SU-DHL-6 (cell line): ENCODE measurements at regions not wholly inside any gene's neighbourhood (a gene's known extent, or its start where the extent isn't known, plus 50 kb on each side); places are given as distances from the start of the nearest gene placed in this dataset.
"Not testable (repeated sequence)": the region's sequence is repeated elsewhere in the genome, so short reads cannot be mapped to it uniquely, and the experiment has no call there.

Experiments
- H2AFZ ChIP-seq: fragments of 200-600 bp; sonication (generic); 2 replicates; pipeline ENCODE4 v1.6.1; 2014; ENCODE audit warnings: low read depth, mild to moderate bottlenecking, moderate library complexity, mixed read lengths, antibody characterized with exemption, low read length; ENCODE audit not compliant: severe bottlenecking
- H3F3A ChIP-seq: fragments of 200-600 bp; shearing (Covaris generic); 2 replicates; pipeline ENCODE4 v1.6.0; 2016; ENCODE audit warnings: antibody characterized with exemption, mild to moderate bottlenecking; ENCODE audit not compliant: insufficient read depth
- H3K27ac ChIP-seq: fragments of 200-600 bp; sonication (generic); 2 replicates; pipeline ENCODE4 v1.5.1; 2016; ENCODE audit warnings: low read depth, mild to moderate bottlenecking, low read length, moderate library complexity, mixed read lengths
- H3K27me3 ChIP-seq: fragments of 200-600 bp; sonication (generic), shearing (Covaris generic); 2 replicates; pipeline ENCODE4 v1.6.0; 2014; ENCODE audit warnings: mild to moderate bottlenecking, low read length
- H3K36me3 ChIP-seq: fragments of 200-600 bp; sonication (generic); 2 replicates; pipeline ENCODE4 v1.6.1; 2014; ENCODE audit warnings: mild to moderate bottlenecking, low read length, mixed read lengths
- H3K4me2 ChIP-seq: fragments of 300-600, 200-600 bp; shearing (Covaris generic), sonication (generic); 2 replicates; pipeline ENCODE4 v1.6.0; 2014; ENCODE audit warnings: low read length, low read depth, mild to moderate bottlenecking; ENCODE audit not compliant: poor library complexity, severe bottlenecking
- H3K4me3 ChIP-seq: fragments of 200-600 bp; sonication (generic); 2 replicates; pipeline ENCODE4 v1.5.1; 2014; ENCODE audit warnings: antibody characterized with exemption, low read length, mild to moderate bottlenecking, mixed read lengths; ENCODE audit not compliant: insufficient read depth, poor library complexity, severe bottlenecking
- H3K79me2 ChIP-seq: fragments of 200-600 bp; sonication (generic); 2 replicates; pipeline ENCODE4 v1.6.1; 2014; ENCODE audit warnings: mild to moderate bottlenecking, low read length, moderate library complexity; ENCODE audit not compliant: insufficient read depth
- H3K9ac ChIP-seq: fragments of 200-600 bp; sonication (generic); 2 replicates; pipeline ENCODE4 v1.7.0; 2014; ENCODE audit warnings: mild to moderate bottlenecking, low read length
- H3K9me2 ChIP-seq: fragments of 200-600 bp; sonication (generic); replicated peaks from 2 replicates; pipeline ENCODE4 v1.6.1; 2014; ENCODE audit warnings: low read length; ENCODE audit not compliant: insufficient read depth
- H3K9me3 ChIP-seq: fragments of 200-600 bp; sonication (generic); 2 replicates; pipeline ENCODE4 v1.6.1; 2014; ENCODE audit warnings: low read length, mixed read lengths; ENCODE audit not compliant: insufficient read depth
- H4K20me1 ChIP-seq: fragments of 200-600 bp; sonication (generic); 2 replicates; pipeline ENCODE4 v1.6.1; 2014; ENCODE audit warnings: low read depth, mild to moderate bottlenecking, antibody characterized with exemption, low read length, moderate library complexity, mixed read lengths
- CTCF ChIP-seq: fragments of 200-600 bp; sonication (generic); IDR thresholded peaks from one replicate; pipeline ENCODE4 v1.5.1; 2017; ENCODE audit warnings: antibody characterized with exemption, mild to moderate bottlenecking, low read length, moderate library complexity; ENCODE audit not compliant: insufficient read depth, poor library complexity, severe bottlenecking
- EZH2phosphoT487 ChIP-seq: fragments of 200-600 bp; sonication (generic), shearing (Covaris generic); conservative IDR thresholded peaks from 2 replicates; pipeline ENCODE4 v1.6.1; 2018; ENCODE audit warnings: mild to moderate bottlenecking, antibody characterized with exemption, low read length, moderate library complexity, mixed read lengths

GRCh38 chr16:87213536-87213935, 103.7 kb downstream of the C16orf95 start:
- H3K4me2 ChIP-seq, result no peak overlapping the region
- H3K79me2 ChIP-seq, result no peaks in the 10 kb centered on the region
- H3K9ac ChIP-seq, result no peak overlapping the region
- no peaks in the 10 kb centered on the region for H3K36me3 ChIP-seq
- H3K27ac ChIP-seq, result no peak overlapping the region
- H4K20me1 ChIP-seq, result no peaks in the 10 kb centered on the region
- TF ChIP-seq CTCF (no peak), EZH2phosphoT487 (no peak)
- H2AFZ ChIP-seq, result no peak overlapping the region
- H3F3A ChIP-seq, result no peaks in the 10 kb centered on the region
- no peaks in the 10 kb centered on the region for H3K9me3 ChIP-seq
- no peaks in the 10 kb centered on the region for H3K27me3 ChIP-seq
- no peaks in the 10 kb centered on the region for H3K9me2 ChIP-seq
- H3K4me3 ChIP-seq, result no peak overlapping the region

GRCh38 chr16:87216148-87216840, 100.9 kb downstream of the C16orf95 start:
- no peaks in the 10 kb centered on the region for H4K20me1 ChIP-seq
- no peaks in the 10 kb centered on the region for H3K9me2 ChIP-seq
- no peaks in the 10 kb centered on the region for H3K27me3 ChIP-seq
- H2AFZ ChIP-seq, result no peak overlapping the region
- no peaks in the 10 kb centered on the region for H3K79me2 ChIP-seq
- no peak overlapping the region for H3K9ac ChIP-seq
- no peak overlapping the region for H3K4me3 ChIP-seq
- no peak overlapping the region for H3K4me2 ChIP-seq
- no peaks in the 10 kb centered on the region for H3K9me3 ChIP-seq
- no peaks in the 10 kb centered on the region for H3K36me3 ChIP-seq
- H3K27ac ChIP-seq, result no peak overlapping the region
- TF ChIP-seq EZH2phosphoT487 (no peak), CTCF (no peak)
- no peaks in the 10 kb centered on the region for H3F3A ChIP-seq

GRCh38 chr16:87216841-87217275, 100.3 kb downstream of the C16orf95 start:
- H3K4me3 ChIP-seq, result no peak overlapping the region
- H2AFZ ChIP-seq, result no peak overlapping the region

GRCh38 chr16:87217802-87218201, 99.4 kb downstream of the C16orf95 start:
- not testable (repeated sequence) for H3K4me3 ChIP-seq

More at GRCh38 chr16:87216841-87217275, 100.3 kb downstream of the C16orf95 start:
- H3K79me2 ChIP-seq, result no peaks in the 10 kb centered on the region
- no peaks in the 10 kb centered on the region for H3K27me3 ChIP-seq
- H3K27ac ChIP-seq, result no peak overlapping the region
- no peaks in the 10 kb centered on the region for H3K36me3 ChIP-seq
- no peaks in the 10 kb centered on the region for H3K9me3 ChIP-seq
- H3K9me2 ChIP-seq, result no peaks in the 10 kb centered on the region
- H3K4me2 ChIP-seq, result no peak overlapping the region
- H4K20me1 ChIP-seq, result no peaks in the 10 kb centered on the region
- H3F3A ChIP-seq, result no peaks in the 10 kb centered on the region
- H3K9ac ChIP-seq, result no peak overlapping the region
- no peak for TF ChIP-seq EZH2phosphoT487
- no peak for TF ChIP-seq CTCF

More at GRCh38 chr16:87217802-87218201, 99.4 kb downstream of the C16orf95 start:
- not testable (repeated sequence) for H3K79me2 ChIP-seq, H3K27ac ChIP-seq, H3F3A ChIP-seq, H3K4me2 ChIP-seq, H3K27me3 ChIP-seq, H3K9ac ChIP-seq, H4K20me1 ChIP-seq, H3K9me3 ChIP-seq, H3K9me2 ChIP-seq, H3K36me3 ChIP-seq, H2AFZ ChIP-seq
